GM18858 (cell line): ENCODE measurements at regions not wholly inside any gene's neighbourhood (a gene's known extent, or its start where the extent isn't known, plus 50 kb on each side); places are given as distances from the start of the nearest gene placed in this dataset.
A peak's percentile ranks its signal among the peaks of the same experiment; 100 is the strongest.

Source experiments
- ATAC-seq: cut with Tn5 transposase; IDR thresholded peaks from one replicate; pipeline ENCODE4 v1.9.1; 2021; ENCODE audit not compliant: unreplicated experiment

GRCh38 chr4:96093563-96093962, 253.7 kb downstream of the PDHA2 start:
- peak; percentile 36 for ATAC-seq

DNA sequence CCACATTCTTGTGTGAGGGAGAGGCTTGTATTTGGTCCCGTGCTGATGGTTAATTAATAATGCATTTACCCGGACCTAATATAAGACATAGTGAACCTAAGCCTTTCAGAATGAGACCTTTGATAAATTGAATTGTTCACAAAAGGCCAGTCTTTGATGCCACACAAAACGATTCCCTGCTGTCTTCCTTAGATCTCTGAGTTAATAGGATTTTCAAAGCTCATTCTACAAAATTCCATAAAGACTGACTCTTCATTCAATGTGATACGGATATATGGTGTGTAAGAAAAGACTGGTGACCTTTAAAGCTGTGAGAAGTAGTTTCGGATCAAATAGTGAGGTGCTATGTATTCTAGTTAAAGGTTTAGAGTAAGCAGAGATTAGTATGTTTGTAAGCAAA, 254.3 kb downstream of the PDHA2 start:
- no peak for ATAC-seq

- ATAC-seq, result no peak
These were observed 257.2 kb downstream of the PDHA2 start for GRCh38 chr4:96097040-96097607.

DNA sequence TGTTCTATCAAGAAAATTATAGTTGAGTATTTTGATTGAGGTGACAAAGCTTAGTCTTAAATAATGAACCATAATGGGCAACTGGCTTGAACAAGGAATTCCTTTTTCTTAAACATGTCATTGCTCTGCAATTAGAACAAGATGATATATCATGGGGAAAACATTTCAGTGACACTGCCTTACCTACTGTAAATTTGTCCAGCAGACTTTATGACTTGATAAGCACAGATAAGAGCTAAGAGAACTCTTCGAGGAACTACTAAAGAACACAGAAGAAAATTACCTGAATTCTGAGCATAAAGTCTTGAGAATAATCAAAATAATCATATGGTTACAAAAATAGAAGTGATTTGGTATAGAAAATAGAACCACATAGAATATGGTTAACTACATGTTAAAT, 257.8 kb downstream of the PDHA2 start:
- ATAC-seq, result no peak

DNA sequence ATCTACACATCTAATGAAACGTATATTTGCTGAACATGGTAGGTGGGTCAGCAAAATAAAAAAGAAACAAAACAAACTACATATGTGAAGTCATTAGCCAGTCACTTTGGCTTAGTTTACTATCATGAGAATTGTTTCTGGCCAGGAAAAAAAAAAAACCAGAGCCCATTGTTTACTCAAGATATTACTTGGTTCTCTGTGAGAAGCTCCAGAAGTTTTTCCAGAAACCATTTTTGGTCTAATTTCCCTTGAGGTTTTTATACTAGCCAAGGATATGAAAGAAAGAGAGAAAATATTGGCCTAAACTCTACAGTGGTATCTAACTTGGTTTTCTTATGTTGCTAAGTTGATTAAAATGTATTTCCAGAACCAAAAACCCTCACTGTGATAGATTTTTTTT, 259.1 kb downstream of the PDHA2 start:
- ATAC-seq, result no peak

DNA sequence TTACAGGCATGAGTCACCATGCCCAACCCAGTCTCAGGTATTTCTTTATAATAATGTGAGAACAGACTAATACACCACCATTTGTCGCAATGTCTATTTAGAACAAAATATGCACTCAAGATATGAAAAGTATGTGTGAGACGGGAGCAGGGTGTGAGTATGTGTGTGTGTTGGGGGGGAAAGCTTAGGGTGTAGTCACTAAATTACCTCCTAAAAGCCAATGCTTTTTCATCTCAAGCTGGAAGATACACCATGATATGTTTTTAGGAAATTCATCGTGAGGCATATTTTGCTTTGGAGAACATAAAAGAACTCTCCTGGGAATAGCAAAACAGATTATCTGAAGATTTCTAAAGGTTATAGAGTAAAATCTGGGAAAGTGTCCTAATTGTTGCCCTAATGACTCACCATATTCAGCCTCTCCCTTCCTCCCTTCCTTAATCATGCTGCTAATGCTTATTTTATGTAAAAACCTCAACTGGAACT, 262.7 kb downstream of the PDHA2 start:
- no peak for ATAC-seq

DNA sequence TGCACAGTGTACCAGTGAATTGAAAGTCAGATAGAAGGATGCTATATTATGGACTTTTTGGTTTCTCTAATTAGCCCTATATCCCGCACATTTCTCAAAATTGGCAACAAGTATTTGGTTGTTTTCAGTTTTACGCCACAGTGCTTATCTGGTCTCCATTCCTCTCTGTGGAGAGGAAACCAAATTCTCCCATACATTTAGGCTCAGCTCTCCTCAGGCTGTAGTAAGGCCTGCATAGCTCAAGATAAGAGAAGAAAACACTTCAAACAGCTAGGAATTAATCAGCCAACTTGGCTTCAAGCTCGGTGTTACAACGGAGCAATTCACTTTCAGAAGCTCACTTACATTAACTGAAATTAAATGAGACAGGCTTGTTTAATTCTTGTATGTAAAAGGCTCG, 263.2 kb downstream of the PDHA2 start:
- ATAC-seq, result no peak

GRCh38 chr4:96108146-96108545, 268.3 kb downstream of the PDHA2 start:
- ATAC-seq, result no peak

- no peak for ATAC-seq
These were observed 272.7 kb downstream of the PDHA2 start for GRCh38 chr4:96112631-96113030.

GRCh38 chr4:96120206-96120605, 280.3 kb downstream of the PDHA2 start:
- no peak for ATAC-seq

- ATAC-seq, result no peak
These were observed 286.3 kb downstream of the PDHA2 start for GRCh38 chr4:96126227-96126626.

DNA sequence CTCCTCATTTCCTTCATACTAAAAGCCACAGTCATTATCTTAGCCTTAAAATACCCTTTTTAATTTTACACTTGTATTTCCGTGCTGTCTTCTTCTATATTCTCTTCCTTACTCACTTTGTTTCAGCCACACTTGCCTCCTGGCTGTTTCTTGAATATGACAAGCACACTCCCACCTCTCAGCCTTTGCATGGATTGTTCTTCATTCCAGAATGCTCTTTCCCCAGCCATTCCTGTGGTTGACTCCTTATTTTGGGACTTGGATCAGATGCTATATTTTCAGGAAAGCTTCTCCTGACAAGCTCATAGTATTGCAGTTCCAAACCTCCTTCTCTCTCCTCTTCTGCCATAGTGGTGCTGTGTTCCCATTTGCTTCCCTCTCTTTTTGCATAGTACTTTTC, 291.3 kb downstream of the PDHA2 start:
- no peak for ATAC-seq

DNA sequence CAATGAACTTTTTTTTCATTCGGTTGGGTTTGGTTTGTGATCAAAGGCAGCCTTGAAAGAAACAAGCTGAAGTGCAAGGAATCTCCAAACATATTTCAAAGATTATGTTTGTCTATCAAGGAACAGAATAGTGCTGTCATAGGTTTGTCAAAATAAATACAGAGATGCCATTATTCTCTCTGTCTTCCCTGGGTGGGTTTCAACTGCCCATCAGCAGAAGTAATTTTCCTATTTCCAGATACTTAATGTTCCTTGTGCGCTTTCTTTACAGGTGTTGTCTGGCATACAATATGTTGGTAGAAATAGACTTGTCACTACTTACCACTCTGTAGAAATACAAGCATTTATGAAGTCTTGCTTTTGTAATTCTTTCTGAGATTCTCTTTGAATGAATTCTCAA, 294.9 kb downstream of the PDHA2 start:
- no peak for ATAC-seq

DNA sequence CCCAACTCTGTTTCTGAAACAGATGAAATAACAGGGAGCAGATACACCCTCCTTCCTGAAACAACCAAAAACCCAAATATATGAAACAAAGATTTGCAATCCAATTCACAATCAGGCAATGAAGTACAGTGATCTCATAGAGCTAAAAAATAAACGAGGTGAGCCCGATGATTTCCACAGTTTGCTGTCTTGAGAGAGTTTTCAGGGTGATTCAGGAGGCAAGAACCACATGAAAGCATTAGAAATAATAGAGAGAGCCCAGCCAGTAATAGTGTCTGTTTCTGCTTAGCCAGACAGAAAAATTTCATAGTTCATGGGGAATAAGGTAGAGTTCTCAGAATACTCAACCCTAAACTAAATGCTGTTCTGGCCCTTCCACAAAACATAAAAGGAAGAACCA, 296.2 kb downstream of the PDHA2 start:
- ATAC-seq, result no peak

- ATAC-seq, result no peak
These were observed 299.5 kb downstream of the PDHA2 start for GRCh38 chr4:96139251-96139929.

DNA sequence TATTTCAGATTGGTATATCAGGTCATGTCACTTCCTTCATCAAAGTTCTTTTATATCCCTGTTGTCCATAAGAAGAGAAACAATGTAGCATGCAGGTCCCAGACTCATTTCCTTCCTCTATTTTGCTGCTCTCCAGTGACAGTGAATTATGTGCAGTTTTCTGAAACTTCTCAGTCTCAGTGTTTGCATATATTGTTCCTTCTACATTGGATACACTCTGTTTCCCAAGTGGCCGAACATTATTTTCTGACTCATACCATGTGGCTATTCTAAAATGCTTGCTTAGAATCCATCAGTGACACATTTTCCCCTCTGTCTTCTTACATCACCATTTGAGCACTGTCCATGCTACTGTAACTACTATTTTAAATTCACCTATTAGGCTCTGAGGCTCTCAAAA, 305.7 kb downstream of the PDHA2 start:
- no peak for ATAC-seq

DNA sequence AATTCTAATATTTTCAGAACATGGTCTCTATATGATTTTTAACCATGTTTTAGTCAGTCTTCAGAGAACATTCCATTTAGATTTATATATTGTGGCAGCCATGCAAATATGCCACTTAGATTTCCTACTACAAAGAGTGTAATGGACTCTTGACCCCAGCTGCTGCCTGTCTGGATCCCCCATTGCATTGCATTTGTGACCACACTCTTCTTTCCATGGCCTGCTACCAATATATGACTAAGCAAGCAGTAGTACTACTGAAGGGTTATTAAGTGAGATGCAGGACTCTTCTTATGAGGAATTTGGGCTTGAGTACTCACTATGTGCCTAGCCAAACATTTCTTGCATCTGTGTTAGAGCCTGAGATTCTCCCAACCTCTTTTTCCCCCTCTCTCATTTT, 306.8 kb downstream of the PDHA2 start:
- ATAC-seq, result no peak

- no peak for ATAC-seq
These were observed 310.0 kb downstream of the PDHA2 start for GRCh38 chr4:96149894-96150293.

DNA sequence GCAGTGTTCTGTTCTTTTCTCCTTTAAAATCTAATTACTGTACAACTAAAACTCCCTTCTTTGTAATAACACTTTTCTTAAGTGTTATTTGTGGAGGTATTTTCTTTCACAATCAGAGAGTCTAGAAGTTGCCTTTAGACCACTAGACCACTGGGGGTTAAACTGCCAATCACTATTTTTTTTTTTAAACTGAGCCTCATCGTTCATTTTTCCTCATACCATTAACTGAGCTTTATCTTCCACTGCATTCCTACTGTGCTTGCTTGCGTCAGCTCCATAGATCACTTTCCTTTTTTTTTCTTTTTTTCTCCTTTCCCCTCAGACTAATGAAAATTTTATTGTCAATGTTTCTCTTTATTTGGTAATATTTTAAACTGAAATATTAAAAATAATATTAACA, 310.6 kb downstream of the PDHA2 start:
- ATAC-seq, result no peak

DNA sequence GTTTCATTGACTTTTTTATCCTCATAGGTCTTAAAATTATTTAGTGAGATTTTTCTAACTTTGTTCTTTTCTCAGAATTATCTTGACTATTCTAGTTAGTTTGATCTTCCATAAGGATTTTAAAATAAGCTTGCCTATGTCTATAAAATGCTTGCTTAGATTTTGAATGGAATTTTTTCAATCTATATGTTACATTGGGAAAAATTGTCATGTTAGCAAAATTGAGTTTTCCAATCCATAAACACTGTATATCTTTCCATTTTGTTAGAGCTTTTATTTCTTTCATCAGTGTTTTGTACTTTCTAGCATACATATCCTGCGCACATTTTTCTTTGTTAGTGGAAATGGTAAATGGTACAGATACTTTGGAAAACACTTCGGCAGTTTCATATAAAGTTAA, 312.9 kb downstream of the PDHA2 start:
- ATAC-seq, result no peak

DNA sequence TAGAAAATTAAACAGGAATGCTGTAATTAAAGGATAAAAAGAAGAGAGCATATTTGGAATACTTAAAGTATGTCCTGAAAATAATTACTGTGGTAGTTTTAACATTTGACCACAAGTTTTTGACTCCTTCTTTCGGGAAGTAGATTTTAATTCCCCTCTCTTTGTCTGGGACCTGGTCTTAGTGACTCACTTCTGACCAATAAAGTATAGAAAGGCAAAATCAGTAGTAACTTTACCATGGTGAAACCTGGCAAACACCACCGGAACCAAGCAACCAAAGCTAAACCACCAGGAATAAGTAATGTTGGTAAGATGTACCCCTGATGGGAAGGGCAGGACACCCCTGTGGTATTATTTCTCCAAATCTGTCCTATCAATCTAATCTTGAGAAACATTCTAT, 314.8 kb downstream of the PDHA2 start:
- no peak for ATAC-seq

DNA sequence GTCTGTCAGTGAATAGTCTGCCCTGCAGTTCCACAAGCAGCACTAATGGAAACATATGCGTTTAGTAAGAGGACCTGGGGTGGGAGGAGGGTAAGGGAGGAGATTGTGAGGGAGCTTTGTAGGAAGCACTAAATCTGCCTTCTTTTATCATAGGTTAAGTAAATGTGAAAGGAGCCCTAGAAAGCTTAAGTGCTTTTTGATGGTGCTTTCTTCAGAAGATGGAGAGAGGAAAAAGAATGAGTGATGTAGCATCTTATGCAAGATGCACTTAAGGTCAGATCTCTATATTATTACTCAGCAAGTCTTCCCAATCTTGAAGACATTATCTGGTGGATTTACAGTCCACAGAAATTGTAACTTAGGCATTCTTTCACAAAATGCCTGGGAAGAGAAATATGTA, 322.7 kb downstream of the PDHA2 start:
- ATAC-seq, result no peak

DNA sequence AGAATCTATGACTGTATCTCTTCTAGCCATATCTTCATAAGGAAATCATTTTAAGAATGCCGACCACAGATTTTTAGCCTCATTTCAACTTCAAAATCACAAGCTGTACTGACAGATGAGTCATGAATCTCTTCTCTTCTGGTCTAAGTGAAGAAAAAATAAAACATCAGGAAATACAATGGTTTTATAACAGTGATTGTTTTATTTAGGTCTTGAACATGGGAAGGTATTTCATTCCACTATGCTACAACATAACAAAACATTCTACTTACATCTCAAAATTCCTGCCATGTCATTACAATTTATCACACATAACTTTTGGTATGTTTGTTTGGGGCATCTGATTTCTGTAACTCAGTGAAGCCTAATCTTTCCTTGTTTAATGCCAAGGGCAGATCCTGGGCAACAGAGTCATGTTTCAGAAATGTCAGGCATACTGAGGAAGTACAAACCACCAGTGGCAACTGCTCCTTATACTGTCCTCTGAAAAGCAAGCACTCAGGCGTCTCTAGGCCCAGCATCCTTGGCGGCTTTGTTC, 325.0 kb downstream of the PDHA2 start:
- ATAC-seq, result no peak
